Caco-2 (cell line): ENCODE measurements at regions not wholly inside any gene's neighbourhood (a gene's known extent, or its start where the extent isn't known, plus 50 kb on each side); places are given as distances from the start of the nearest gene placed in this dataset.
"Not testable (repeated sequence)": the region's sequence is repeated elsewhere in the genome, so short reads cannot be mapped to it uniquely, and the experiment has no call there.

Source experiments
- BruUV-seq: library from RNA; stranded (reverse); fragments of 400-500 nt; replicated peaks from 2 replicates; lab custom pipeline; 2021; lab: Mats Ljungman, UMichigan
- CTCF ChIA-PET: fragments of 300-600 bp; sonication (Branson Sonifier 250); formaldehyde crosslinking; loops from one replicate; lab custom pipeline; 2022; ENCODE audit warnings: antibody characterized with exemption; lab: Charles Lee
- POLR2A ChIA-PET: fragments of 300-600 bp; sonication (Branson Sonifier 250); formaldehyde crosslinking; loops from one replicate; lab custom pipeline; 2022; ENCODE audit warnings: antibody characterized with exemption; lab: Charles Lee
- DNase-seq, 2 experiments: peaks; one replicate each; pipeline versions ENCODE4 v3.0.0 to v3.0.0-alpha.2; 2020 to 2022
- H3K27me3 ChIP-seq: replicated peaks from 2 replicates; pipeline ENCODE4 v1.6.0; 2011; ENCODE audit warnings: low read length; ENCODE audit not compliant: control insufficient read depth, insufficient read depth
- H3K36me3 ChIP-seq: 2 replicates; pipeline ENCODE4 v1.5.1; 2011; ENCODE audit warnings: low read length; ENCODE audit not compliant: control insufficient read depth, insufficient read depth
- H3K4me1 ChIP-seq: fragments of 250-450 bp; sonication (Bioruptor Pico); 2 replicates; pipeline ENCODE4 v1.5.1; 2020; ENCODE audit warnings: mild to moderate bottlenecking
- H3K4me3 ChIP-seq: 2 replicates; pipeline ENCODE4 v1.5.1; 2011; ENCODE audit warnings: low read depth, mild to moderate bottlenecking, control low read depth, low read length
- H3K9me3 ChIP-seq: fragments of 250-450 bp; sonication (Bioruptor Pico); 2 replicates; pipeline ENCODE4 v1.5.1; 2020; ENCODE audit warnings: mild to moderate bottlenecking, moderate library complexity
- H3K27ac Mint-ChIP-seq: one replicate; pipeline ENCODE4 v1.8.0; 2022; ENCODE audit warnings: mixed read lengths; ENCODE audit not compliant: unreplicated experiment
- H3K27me3 Mint-ChIP-seq: one replicate; pipeline ENCODE4 v1.8.0; 2022; ENCODE audit warnings: mixed read lengths; ENCODE audit not compliant: insufficient read depth, unreplicated experiment
- H3K36me3 Mint-ChIP-seq: one replicate; pipeline ENCODE4 v1.8.0; 2022; ENCODE audit warnings: mild to moderate bottlenecking, mixed read lengths; ENCODE audit not compliant: insufficient read depth, unreplicated experiment
- H3K4me1 Mint-ChIP-seq: one replicate; pipeline ENCODE4 v1.8.0; 2022; ENCODE audit warnings: low read depth, mixed read lengths; ENCODE audit not compliant: unreplicated experiment
- H3K4me3 Mint-ChIP-seq: one replicate; pipeline ENCODE4 v1.8.0; 2022; ENCODE audit warnings: mild to moderate bottlenecking, moderate library complexity, mixed read lengths; ENCODE audit not compliant: unreplicated experiment
- H3K9me3 Mint-ChIP-seq: one replicate; pipeline ENCODE4 v1.8.0; 2022; ENCODE audit warnings: mixed read lengths; ENCODE audit not compliant: unreplicated experiment
- intact Hi-C: fragments of 100-400 bp; cut with micrococcal nuclease; formaldehyde crosslinking; loops from one replicate; pipeline ENCODE4 v1.10.0; 2022; ENCODE audit not compliant: unreplicated experiment

GRCh38 chr5:176041248-176041994, 73.3 kb upstream of the THOC3 start:
- H3K9me3 Mint-ChIP-seq, H3K27me3 ChIP-seq, H3K4me3 Mint-ChIP-seq, H3K36me3 Mint-ChIP-seq, H3K4me3 ChIP-seq, CTCF ChIA-PET, BruUV-seq, DNase-seq, H3K36me3 ChIP-seq, H3K27ac Mint-ChIP-seq, H3K4me1 ChIP-seq, H3K9me3 ChIP-seq, H3K4me1 Mint-ChIP-seq, POLR2A ChIA-PET, intact Hi-C loops: not testable (repeated sequence)
- peaks cover 12% of the 10 kb centered on the region for H3K27me3 Mint-ChIP-seq

GRCh38 chr5:176042020-176042658, 74.0 kb upstream of the THOC3 start:
- H3K4me1 Mint-ChIP-seq, H3K27me3 Mint-ChIP-seq, H3K27ac Mint-ChIP-seq, CTCF ChIA-PET, POLR2A ChIA-PET, BruUV-seq, H3K27me3 ChIP-seq, H3K36me3 Mint-ChIP-seq, H3K4me1 ChIP-seq, H3K9me3 Mint-ChIP-seq, H3K9me3 ChIP-seq, DNase-seq, H3K4me3 Mint-ChIP-seq, intact Hi-C loops, H3K4me3 ChIP-seq, H3K36me3 ChIP-seq: not testable (repeated sequence)

DNA sequence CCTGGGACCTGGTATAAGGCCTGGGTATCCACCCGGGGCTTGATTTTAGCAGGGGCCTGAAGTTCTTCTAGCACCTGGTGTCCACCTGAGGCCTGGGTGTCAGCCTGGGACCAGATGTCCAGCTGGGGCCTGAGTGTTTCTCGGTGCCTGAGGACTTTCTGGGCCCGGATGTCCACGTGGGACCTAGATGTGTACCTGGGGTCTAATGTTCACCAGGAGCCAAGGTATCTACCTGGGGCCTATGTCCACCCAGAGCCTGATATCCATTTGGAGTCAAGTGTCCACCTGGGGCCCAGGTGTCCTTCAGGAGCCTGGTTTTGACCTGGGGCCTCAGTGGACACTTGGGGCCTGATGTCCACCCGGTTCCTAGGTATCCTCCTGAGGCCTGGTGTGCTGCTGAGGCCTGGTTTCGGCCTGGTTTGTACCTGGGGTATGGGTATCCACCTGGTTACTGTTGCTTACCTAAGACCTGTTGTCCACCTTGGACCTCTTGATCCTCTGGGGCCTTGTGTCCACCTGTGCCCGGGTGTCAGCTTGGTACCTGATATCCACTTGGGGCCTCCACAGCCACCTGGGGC, 75.2 kb upstream of the THOC3 start:
- H3K36me3 Mint-ChIP-seq, DNase-seq, H3K9me3 ChIP-seq, H3K4me1 Mint-ChIP-seq, H3K36me3 ChIP-seq, H3K4me1 ChIP-seq, H3K4me3 ChIP-seq, H3K4me3 Mint-ChIP-seq, CTCF ChIA-PET, H3K27me3 ChIP-seq, H3K9me3 Mint-ChIP-seq, H3K27ac Mint-ChIP-seq, intact Hi-C loops, BruUV-seq, H3K27me3 Mint-ChIP-seq, POLR2A ChIA-PET: not testable (repeated sequence)

GRCh38 chr5:176043986-176044385, 75.9 kb upstream of the THOC3 start:
- H3K27ac Mint-ChIP-seq, BruUV-seq, CTCF ChIA-PET, H3K27me3 Mint-ChIP-seq, H3K4me3 ChIP-seq, H3K27me3 ChIP-seq, DNase-seq, POLR2A ChIA-PET, H3K36me3 Mint-ChIP-seq, H3K9me3 ChIP-seq, H3K9me3 Mint-ChIP-seq, H3K4me1 Mint-ChIP-seq, intact Hi-C loops, H3K36me3 ChIP-seq, H3K4me1 ChIP-seq, H3K4me3 Mint-ChIP-seq: not testable (repeated sequence)

DNA sequence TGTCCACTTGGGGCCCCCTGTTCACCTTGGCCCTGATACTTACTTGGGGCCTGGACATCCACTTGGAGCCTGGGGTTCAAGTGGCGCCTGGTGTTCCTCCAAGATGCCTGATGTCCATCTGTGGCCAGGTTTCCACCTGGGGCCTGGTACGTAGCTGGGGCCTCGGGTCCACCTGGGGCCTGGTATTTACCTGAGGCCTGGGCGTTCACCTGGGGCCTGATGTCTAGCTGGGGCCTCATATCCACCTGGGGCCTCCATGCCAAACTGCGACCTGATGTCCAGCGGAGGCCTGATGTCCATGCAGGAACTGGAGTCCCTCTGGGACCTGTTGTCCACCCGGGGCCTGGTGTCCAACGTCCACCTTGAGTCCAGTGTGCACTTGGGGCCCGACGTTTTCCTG, 76.3 kb upstream of the THOC3 start:
- H3K27ac Mint-ChIP-seq, DNase-seq, H3K4me1 Mint-ChIP-seq, H3K9me3 Mint-ChIP-seq, H3K27me3 Mint-ChIP-seq, H3K9me3 ChIP-seq, POLR2A ChIA-PET, BruUV-seq, intact Hi-C loops, H3K4me1 ChIP-seq, H3K4me3 Mint-ChIP-seq, H3K36me3 ChIP-seq, H3K36me3 Mint-ChIP-seq, CTCF ChIA-PET, H3K4me3 ChIP-seq, H3K27me3 ChIP-seq: not testable (repeated sequence)

DNA sequence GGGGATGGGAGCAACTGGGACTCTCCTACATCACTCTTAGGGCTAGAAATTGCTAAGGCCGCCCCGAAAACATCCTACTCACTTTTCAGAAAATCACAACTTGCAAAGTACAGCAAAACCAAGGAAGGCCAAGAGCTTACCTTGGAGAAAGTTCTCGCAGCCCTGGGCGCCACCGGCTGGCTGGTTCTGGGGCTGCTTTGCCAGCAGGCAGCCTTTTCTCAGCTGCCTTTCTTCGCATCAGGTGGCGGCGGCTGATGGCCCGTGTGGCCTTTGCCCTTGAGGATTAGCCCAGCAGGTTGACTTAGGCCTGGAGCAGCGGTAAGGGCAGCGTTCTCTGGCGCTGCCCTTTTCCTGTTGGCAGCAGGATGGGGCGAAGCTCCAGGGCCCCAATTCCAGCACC, 77.3 kb upstream of the THOC3 start:
- H3K27me3 ChIP-seq, BruUV-seq, H3K9me3 Mint-ChIP-seq, H3K4me1 Mint-ChIP-seq, H3K27me3 Mint-ChIP-seq, H3K4me3 Mint-ChIP-seq, CTCF ChIA-PET, POLR2A ChIA-PET, H3K4me3 ChIP-seq, H3K9me3 ChIP-seq, H3K27ac Mint-ChIP-seq, H3K36me3 ChIP-seq, H3K36me3 Mint-ChIP-seq, intact Hi-C loops, DNase-seq, H3K4me1 ChIP-seq: not testable (repeated sequence)

GRCh38 chr5:176048671-176049070, 80.6 kb upstream of the THOC3 start:
- intact Hi-C loops, H3K4me1 ChIP-seq, DNase-seq, H3K27ac Mint-ChIP-seq, POLR2A ChIA-PET, H3K27me3 ChIP-seq, H3K27me3 Mint-ChIP-seq, H3K4me3 ChIP-seq, H3K9me3 Mint-ChIP-seq, BruUV-seq, H3K36me3 ChIP-seq, CTCF ChIA-PET, H3K9me3 ChIP-seq, H3K4me3 Mint-ChIP-seq, H3K36me3 Mint-ChIP-seq, H3K4me1 Mint-ChIP-seq: not testable (repeated sequence)
